ENCODE measurements at regions not wholly inside any gene's neighbourhood (a gene's known extent, or its start where the extent isn't known, plus 50 kb on each side); places are given as distances from the start of the nearest gene placed in this dataset.

GRCh38 chr18:68445668-68446426 is 269.1 kb downstream of the TMX3 start:
- no peak for DNase-seq (ENCODE audit: low spot score)
- Mint-ChIP-seq H3K4me3 (ENCODE audit: unreplicated experiment) (no peak overlapping the region), H3K36me3 (ENCODE audit: low read depth, unreplicated experiment) (no peaks in the 10 kb centered on the region), H3K27me3 (ENCODE audit: unreplicated experiment) (no peaks in the 10 kb centered on the region), H3K27ac (ENCODE audit: unreplicated experiment) (no peak overlapping the region), H3K9me3 (ENCODE audit: unreplicated experiment) (no peaks in the 10 kb centered on the region), H3K4me1 (ENCODE audit: unreplicated experiment) (no peaks in the 10 kb centered on the region)
- TF ChIP-seq CTCF (IDR thresholded peaks at IDR 0.05; ENCODE audit: unreplicated experiment) = no peak

- H3K27me3 Mint-ChIP-seq (ENCODE audit: unreplicated experiment) = no peaks in the 10 kb centered on the region
- no peak for DNase-seq (ENCODE audit: low spot score)
Observed at GRCh38 chr18:68445136-68445535, 269.8 kb downstream of the TMX3 start.

GRCh38 chr18:68441241-68441640 is 273.7 kb downstream of the TMX3 start:
- Mint-ChIP-seq H3K9me3 (ENCODE audit: unreplicated experiment) (peaks cover 4% of the 10 kb centered on the region), H3K36me3 (ENCODE audit: low read depth, unreplicated experiment) (peaks cover 8% of the 10 kb centered on the region), H3K4me3 (ENCODE audit: unreplicated experiment) (no peak overlapping the region), H3K27me3 (ENCODE audit: unreplicated experiment) (peaks cover 3% of the 10 kb centered on the region), H3K27ac (ENCODE audit: unreplicated experiment) (no peak overlapping the region), H3K4me1 (ENCODE audit: unreplicated experiment) (peaks cover 9% of the 10 kb centered on the region)
- TF ChIP-seq CTCF (IDR thresholded peaks at IDR 0.05; ENCODE audit: unreplicated experiment) = no peak
- no peak for DNase-seq (ENCODE audit: low spot score)

More at GRCh38 chr18:68445136-68445535, 269.8 kb downstream of the TMX3 start:
- no peak for TF ChIP-seq CTCF (IDR thresholded peaks at IDR 0.05; ENCODE audit: unreplicated experiment)
- Mint-ChIP-seq H3K27ac (ENCODE audit: unreplicated experiment) (no peak overlapping the region), H3K9me3 (ENCODE audit: unreplicated experiment) (no peaks in the 10 kb centered on the region), H3K36me3 (ENCODE audit: low read depth, unreplicated experiment) (no peaks in the 10 kb centered on the region), H3K4me1 (ENCODE audit: unreplicated experiment) (no peaks in the 10 kb centered on the region), H3K4me3 (ENCODE audit: unreplicated experiment) (no peak overlapping the region)

GRCh38 chr18:68440433-68440832 is 274.5 kb downstream of the TMX3 start:
- H3K27ac Mint-ChIP-seq (ENCODE audit: unreplicated experiment) = no peak overlapping the region
- TF ChIP-seq CTCF (IDR thresholded peaks at IDR 0.05; ENCODE audit: unreplicated experiment) = no peak
- H3K36me3 Mint-ChIP-seq (ENCODE audit: low read depth, unreplicated experiment) = peaks cover 16% of the 10 kb centered on the region
- DNase-seq (ENCODE audit: low spot score) = no peak
- no peak overlapping the region for H3K4me3 Mint-ChIP-seq (ENCODE audit: unreplicated experiment)
- H3K9me3 Mint-ChIP-seq (ENCODE audit: unreplicated experiment) = peaks cover 5% of the 10 kb centered on the region
- peaks cover 3% of the 10 kb centered on the region for H3K27me3 Mint-ChIP-seq (ENCODE audit: unreplicated experiment)
- H3K4me1 Mint-ChIP-seq (ENCODE audit: unreplicated experiment) = peaks cover 9% of the 10 kb centered on the region

- Mint-ChIP-seq H3K9me3 (ENCODE audit: unreplicated experiment) (peaks cover 5% of the 10 kb centered on the region), H3K27ac (ENCODE audit: unreplicated experiment) (no peak overlapping the region), H3K27me3 (ENCODE audit: unreplicated experiment) (peaks cover 3% of the 10 kb centered on the region), H3K4me3 (ENCODE audit: unreplicated experiment) (no peak overlapping the region), H3K4me1 (ENCODE audit: unreplicated experiment) (peaks cover 9% of the 10 kb centered on the region), H3K36me3 (ENCODE audit: low read depth, unreplicated experiment) (peaks cover 16% of the 10 kb centered on the region)
- TF ChIP-seq CTCF (IDR thresholded peaks at IDR 0.05; ENCODE audit: unreplicated experiment) = no peak
- no peak for DNase-seq (ENCODE audit: low spot score)
Observed at GRCh38 chr18:68439642-68440041, 275.3 kb downstream of the TMX3 start.
